HL-60 (cell line): ENCODE measurements at regions not wholly inside any gene's neighbourhood (a gene's known extent, or its start where the extent isn't known, plus 50 kb on each side); places are given as distances from the start of the nearest gene placed in this dataset.

Experiments used
- GABPA ChIP-seq: IDR thresholded peaks from 2 replicates; pipeline ENCODE4 v1.6.1; 2012; ENCODE audit warnings: low read depth
- POLR2AphosphoS5 ChIP-seq: IDR thresholded peaks from 2 replicates; pipeline ENCODE4 v1.6.1; 2012; ENCODE audit warnings: low read depth
- TF ChIP-seq, protein P1 (sequence below): IDR thresholded peaks from one replicate; pipeline ENCODE4 v1.5.1; 2011; ENCODE audit warnings: low read length, control low read depth, inconsistent platforms; ENCODE audit not compliant: insufficient read depth
- TF ChIP-seq, protein P2 (sequence below): IDR thresholded peaks from 2 replicates; pipeline ENCODE4 v1.6.1; 2012; ENCODE audit warnings: low read depth; ENCODE audit not compliant: insufficient replicate concordance

DNA sequence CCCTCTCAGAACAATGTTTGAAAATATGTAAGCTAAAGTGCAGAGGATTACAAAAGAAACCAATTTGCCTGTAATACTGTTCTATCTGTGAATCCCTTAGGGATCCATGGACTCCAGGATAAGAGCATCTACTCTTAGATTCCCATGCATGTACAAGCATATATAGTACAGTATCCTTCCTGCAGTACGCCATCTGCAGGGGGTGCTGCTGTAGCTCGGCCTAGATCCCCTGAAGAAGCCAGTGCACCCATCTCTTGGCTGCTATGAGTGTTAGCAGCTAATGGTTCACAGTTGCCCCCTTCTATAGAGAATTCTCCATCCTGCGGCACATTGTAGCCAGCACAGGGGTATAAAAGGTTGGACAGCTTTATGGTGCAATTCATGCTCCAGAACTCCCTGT, 61.8 kb upstream of the SLC30A5 start:
- TF ChIP-seq, protein P1, sequence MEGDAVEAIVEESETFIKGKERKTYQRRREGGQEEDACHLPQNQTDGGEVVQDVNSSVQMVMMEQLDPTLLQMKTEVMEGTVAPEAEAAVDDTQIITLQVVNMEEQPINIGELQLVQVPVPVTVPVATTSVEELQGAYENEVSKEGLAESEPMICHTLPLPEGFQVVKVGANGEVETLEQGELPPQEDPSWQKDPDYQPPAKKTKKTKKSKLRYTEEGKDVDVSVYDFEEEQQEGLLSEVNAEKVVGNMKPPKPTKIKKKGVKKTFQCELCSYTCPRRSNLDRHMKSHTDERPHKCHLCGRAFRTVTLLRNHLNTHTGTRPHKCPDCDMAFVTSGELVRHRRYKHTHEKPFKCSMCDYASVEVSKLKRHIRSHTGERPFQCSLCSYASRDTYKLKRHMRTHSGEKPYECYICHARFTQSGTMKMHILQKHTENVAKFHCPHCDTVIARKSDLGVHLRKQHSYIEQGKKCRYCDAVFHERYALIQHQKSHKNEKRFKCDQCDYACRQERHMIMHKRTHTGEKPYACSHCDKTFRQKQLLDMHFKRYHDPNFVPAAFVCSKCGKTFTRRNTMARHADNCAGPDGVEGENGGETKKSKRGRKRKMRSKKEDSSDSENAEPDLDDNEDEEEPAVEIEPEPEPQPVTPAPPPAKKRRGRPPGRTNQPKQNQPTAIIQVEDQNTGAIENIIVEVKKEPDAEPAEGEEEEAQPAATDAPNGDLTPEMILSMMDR = no peak
- TF ChIP-seq, protein P2, sequence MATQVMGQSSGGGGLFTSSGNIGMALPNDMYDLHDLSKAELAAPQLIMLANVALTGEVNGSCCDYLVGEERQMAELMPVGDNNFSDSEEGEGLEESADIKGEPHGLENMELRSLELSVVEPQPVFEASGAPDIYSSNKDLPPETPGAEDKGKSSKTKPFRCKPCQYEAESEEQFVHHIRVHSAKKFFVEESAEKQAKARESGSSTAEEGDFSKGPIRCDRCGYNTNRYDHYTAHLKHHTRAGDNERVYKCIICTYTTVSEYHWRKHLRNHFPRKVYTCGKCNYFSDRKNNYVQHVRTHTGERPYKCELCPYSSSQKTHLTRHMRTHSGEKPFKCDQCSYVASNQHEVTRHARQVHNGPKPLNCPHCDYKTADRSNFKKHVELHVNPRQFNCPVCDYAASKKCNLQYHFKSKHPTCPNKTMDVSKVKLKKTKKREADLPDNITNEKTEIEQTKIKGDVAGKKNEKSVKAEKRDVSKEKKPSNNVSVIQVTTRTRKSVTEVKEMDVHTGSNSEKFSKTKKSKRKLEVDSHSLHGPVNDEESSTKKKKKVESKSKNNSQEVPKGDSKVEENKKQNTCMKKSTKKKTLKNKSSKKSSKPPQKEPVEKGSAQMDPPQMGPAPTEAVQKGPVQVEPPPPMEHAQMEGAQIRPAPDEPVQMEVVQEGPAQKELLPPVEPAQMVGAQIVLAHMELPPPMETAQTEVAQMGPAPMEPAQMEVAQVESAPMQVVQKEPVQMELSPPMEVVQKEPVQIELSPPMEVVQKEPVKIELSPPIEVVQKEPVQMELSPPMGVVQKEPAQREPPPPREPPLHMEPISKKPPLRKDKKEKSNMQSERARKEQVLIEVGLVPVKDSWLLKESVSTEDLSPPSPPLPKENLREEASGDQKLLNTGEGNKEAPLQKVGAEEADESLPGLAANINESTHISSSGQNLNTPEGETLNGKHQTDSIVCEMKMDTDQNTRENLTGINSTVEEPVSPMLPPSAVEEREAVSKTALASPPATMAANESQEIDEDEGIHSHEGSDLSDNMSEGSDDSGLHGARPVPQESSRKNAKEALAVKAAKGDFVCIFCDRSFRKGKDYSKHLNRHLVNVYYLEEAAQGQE = no peak
- no peak for TF ChIP-seq POLR2AphosphoS5
- no peak for TF ChIP-seq GABPA
